ENCODE measurements at regions not wholly inside any gene's neighbourhood (a gene's known extent, or its start where the extent isn't known, plus 50 kb on each side); places are given as distances from the start of the nearest gene placed in this dataset.
"Not testable (repeated sequence)": the region's sequence is repeated elsewhere in the genome, so short reads cannot be mapped to it uniquely, and the experiment has no call there.

DNA sequence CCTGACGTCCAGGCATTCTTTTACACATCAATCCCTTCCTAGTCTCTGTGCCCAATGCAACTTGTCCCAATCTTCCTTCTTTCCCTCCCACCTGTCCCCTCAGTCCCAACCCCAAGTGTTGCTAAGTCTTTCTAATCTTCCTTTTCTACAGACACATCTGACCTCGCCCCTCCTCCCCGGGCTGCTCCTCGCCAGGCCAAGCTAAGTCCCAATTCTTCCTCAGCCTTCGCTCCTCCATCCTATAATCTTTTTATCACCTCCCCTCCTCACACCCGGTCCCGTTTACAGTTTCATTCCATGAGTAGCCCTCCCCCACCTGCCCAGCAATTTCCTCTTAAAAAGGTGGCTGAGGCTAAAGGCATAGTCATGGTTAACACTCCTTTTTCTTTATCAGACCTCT is 413.3 kb upstream of the ST8SIA4 start:
- DNase-seq = not testable (repeated sequence)

DNA sequence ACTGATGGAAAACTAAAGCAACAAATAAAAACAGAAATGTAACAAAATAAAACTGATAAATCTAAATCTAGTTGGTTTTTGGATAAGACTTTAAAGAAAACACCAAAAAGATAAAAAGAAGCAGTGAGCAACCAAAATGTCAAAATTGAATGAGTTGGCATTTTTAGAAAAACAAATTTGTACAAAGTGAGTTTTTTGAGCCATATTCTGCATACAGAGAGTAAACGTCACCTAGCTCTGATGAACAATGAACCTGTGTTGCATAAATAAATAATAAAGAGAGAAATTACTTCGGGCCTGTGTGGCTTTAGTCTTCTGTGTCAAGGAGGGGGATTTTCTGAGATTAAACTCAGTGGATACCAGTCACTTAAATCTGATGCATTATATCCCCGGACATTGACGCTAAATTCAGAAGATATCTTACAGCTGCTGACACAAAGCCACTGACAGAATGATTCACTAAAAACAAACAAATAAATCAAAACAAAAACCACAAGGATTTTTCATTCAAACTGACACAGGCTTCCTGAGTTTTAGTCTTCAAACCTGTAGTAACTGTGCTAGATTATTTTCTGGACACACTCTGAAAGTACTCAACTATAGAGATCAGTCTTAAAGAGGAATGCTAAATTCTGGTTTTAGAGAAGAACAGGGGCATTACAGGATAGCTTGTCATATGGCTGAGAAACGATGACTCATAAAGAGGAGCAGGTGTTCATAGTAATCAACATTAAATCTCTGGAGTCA is 403.5 kb upstream of the ST8SIA4 start:
- no peak for DNase-seq

DNA sequence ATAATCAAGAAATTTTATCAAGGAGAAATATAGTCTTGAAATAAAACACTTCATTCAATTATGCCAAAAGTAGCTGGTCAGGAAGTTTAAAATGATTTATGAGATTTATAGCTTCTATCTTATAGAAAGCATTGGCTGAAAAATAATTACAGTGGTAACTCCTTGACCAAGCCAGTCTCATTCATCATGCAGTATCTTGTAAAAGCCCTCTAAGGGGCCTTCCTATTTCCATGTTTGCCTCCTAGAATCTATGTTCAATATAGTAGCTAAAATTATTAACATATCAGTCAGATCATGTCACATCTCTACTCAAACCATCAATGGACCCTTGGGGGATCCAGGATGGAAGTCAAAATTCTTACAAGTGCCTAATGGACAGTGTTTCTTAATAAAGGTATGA is 393.4 kb upstream of the ST8SIA4 start:
- no peak for DNase-seq

DNA sequence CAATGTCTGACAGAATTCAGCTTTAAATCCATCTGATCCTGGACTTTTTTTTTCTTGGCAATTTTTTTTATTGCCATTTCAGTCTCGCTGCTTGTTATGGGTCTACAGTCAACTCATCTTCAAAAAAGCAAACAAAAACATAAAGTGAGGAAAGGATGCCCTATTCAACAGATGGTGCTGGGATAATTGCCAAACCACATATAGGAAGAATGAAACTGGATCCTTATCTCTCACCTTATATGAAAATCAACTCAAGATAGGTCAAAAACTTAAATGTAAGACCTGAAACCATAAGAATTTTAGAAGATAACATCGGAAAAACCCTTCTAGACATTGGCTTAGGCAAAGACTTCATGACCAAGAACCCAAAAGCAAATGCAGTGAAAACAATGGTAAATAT is 389.1 kb upstream of the ST8SIA4 start:
- no peak for DNase-seq

DNA sequence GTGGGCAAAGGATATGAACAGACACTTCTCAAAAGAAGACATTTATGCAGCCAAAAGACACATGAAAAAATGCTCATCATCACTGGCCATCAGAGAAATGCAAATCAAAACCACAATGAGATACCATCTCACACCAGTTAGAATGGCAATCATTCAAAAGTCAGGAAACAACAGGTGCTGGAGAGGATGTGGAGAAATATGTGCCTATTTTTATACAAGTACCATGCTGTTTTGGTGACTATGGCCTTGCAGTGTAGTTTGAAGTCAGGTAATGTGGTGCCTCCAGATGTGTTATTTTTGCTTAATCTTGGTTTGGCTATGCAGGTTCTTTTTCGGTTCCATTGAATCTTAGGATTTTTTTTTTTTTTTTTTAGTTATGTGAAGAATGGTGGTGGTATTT is 387.7 kb upstream of the ST8SIA4 start:
- DNase-seq = not testable (repeated sequence)

DNA sequence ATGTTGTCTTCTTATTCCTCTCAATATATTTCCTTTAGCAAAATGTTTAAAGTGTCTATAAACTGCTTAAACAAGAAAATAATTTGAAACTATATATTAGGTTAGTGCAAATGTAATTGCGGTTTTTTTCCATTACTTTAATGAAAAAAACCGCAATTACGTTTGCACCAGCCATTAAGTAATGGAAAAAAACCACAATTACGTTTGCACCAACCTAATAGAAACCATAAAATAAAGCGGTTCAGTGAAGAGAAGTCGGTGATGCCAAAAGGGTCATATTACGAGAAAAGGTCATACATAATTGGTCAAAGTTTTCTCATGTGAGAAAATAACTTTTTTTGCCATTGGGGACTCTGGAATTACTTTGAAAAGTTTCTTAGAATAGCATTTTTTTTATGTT is 385.6 kb upstream of the ST8SIA4 start:
- no peak for DNase-seq

DNA sequence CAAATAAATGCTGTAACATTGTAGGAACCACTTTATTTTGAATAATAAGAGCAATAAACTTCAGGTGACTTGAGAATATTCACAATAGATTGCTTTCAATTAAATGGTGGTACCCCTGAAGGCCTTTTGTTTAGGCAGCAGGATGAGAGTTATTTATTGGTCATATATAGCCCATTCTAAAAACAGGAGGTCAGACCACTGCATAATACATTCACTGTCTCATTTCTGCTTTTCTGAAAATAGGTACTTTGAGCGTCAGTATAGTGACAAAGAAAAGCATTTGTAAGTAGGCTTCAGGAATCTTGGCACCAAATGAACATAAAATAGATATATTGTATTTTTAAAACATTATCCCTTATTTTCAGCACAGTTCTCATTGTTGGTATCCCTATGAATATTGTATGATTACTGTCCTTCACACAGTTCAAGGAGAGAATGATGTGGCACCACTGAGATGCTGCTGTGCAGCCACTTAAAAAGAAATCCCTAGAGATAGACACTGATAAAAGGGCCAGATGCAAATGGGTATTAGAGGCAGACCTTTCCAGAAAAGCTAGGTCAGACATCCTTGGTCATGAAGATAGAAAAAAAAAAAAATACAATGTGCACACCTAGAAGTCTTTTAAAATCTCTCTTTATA is 381.8 kb upstream of the ST8SIA4 start:
- no peak for DNase-seq

DNA sequence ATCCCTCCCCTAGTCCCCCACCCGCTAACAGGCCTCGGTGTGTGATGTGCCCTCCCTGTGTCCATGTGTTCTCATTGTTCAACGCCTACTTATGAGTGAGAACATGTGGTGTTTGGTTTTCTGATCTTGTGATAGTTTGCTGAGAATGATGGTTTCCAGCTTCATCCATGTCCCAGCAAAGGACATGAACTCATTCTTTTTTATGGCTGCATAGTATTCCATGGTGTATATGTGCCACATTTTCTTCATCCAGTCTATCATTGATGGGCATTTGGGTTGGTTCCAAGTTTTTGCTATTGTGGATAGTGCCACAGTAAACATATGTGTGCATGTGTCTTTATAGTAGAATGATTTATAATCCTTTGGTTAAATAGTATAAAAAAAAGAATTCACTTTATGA is 380.9 kb upstream of the ST8SIA4 start:
- DNase-seq = not testable (repeated sequence)

DNA sequence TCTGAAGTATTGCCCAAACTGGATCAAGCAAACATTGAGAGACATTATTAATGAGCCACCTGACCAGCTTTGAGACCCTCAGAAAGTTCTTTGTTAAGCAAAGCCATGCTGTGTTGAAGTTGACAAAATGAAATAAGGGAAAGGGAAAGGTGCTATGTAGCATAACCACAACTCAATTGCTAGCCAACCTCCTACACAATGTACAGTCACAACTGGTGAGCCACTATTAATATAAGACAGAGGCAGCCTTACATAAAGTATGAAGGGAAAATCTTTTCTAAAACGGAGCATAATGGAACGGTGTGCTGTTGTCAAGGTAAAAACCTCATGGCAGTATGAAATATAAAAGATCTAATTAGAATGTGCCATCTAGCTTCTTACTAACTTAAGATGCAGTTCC is 375.8 kb upstream of the ST8SIA4 start:
- no peak for DNase-seq

DNA sequence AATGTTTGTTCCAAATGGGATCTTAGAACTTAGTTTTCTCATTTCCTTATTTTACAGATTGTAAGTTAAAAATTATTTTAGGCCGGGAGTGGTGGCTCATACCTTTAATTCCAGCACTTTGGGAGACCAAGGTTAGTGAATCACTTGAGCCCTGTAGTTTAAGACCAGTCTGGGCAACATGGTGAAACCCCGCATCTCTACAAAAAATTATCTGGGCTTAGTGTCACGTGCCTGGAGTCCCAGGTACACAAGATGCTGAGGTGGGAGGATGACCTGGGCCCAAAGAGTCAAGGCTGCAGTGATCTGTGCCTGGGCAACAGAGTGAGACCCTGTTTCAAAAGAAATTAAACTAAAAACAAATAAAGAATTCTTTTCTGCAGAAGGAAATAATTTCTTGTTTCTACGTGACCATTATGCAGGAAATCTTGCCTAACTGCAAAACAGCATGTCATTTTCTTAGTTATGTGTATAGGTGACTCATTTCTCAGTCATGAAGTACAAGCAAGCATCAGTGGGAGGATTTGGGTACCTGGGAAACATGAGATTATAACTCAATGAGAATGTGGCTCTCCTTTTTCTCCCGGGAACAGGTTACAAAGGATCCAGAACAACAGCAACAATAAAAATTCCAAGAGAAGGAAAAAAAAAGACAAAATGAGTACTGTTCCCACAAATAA is 375.1 kb upstream of the ST8SIA4 start:
- DNase-seq = no peak

DNA sequence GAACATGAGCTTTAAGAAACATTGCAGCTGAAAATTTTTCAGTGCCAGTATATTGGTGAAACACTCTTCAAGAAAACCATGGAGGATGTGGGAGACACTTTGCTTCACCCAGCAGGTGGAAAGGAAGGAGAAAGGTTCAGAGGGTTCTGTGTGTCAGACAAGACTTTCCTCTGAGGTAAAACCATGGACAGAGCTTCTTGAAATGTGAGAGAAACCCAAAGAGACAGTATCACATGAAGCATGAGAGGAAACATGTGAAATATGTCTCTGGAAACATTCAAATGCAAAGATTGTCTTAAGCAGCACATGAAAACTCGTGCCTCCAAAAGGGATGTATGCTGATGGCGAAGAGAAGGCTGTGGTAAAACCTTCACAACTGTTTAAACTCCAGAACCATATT is 368.9 kb upstream of the ST8SIA4 start:
- DNase-seq = no peak

DNA sequence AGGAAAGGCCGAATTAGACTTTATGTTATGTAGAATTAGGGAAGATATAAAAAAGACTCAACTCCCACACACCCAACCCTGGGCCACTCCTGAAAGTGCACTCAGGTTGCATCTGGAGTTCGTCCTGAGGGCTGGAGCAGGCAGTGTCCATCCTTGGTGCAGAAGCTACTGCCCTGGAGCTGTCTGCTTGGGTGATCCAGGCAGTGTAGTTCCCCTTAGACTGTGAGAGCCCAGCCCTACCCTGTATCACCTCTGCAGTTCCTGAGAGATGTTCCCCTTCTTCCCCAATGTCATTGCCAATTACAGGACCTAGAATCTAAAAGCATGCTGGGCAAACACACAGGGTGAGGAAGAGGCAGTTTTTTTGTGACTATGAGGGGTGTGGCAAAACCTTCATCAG is 368.3 kb upstream of the ST8SIA4 start:
- DNase-seq = no peak

DNA sequence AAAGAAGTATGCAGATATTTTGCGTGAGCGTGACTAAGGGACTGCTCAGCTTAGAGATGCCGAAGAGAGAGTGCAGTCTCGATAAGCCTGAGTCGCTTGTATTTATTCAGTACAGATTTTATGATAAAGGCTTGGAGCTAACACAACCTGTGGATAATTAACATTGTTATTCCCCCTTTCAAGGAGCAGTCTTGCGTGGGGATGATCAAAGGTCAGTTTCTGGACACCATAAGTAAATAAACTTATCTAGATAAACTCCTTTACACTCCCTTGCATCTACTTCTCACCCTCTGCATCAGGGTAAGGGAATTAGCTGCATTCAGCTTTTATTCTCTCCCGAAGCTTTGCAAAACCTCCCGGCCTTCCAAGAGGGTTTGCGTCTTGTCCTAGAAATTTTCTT is 357.8 kb upstream of the ST8SIA4 start:
- DNase-seq = no peak

DNA sequence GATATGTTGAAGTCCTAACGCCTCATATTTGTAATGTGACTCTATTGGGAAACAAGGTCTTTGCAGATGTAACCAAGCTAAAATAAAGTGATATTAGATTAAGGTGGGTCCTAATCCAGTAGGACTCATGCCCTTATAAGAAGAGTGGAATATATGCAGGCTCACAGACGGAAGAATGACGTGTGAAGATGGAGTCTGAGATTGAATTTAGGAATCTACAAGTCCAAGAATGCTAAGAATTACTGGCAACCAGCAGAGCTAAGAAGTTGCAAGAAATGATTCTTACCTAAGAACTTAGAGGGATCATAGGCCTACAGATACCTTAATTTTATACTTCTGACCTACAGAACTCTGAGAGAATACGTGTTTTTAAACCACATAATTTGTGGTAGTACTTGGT is 350.0 kb upstream of the ST8SIA4 start:
- no peak for DNase-seq

DNA sequence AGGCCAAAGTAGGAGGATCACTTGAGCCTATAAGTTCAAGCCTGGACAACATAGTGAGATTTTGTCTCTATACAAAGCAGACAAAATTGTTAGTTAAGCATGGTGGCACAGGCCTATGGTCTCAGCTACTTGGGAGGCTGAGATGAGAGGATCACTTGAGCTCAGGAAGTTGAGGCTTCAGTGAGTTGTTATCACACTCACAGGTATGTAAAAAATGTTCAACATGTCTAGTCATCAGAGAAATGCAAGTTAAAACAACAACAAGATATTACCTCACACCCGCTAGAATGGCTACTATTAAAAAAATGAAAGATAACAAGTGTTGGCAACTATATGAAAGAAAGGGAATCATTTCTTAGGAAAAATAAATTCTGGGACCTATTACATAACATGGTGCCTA is 341.5 kb upstream of the ST8SIA4 start:
- no peak for DNase-seq

DNA sequence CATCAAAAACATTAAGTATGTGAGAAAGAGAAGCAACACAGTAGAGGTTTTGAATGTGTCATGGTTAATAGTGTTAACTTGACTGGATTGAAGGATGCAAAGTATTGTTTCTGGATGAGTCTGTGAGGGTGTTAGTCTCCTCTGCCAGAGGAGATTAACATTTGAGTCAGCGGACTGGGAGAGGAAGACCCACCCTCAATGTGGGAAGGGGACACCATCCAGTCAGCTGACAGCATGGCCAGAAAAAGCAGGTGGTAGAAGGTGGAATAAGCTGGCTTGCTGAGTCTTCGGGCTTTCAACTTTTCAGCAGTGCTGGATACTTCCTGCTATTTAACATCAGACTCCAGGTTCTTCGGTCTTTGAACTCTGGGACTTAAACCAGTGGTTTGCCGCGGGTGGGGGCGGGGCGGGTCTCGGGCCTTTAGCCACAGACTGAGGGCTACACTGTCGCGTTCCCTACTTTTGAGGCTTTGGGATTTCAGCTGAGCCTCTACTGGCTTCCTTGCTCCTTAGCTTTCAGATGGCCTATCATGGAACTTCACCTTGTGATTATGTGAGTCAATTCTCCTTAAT is 309.9 kb upstream of the ST8SIA4 start:
- no peak for DNase-seq

DNA sequence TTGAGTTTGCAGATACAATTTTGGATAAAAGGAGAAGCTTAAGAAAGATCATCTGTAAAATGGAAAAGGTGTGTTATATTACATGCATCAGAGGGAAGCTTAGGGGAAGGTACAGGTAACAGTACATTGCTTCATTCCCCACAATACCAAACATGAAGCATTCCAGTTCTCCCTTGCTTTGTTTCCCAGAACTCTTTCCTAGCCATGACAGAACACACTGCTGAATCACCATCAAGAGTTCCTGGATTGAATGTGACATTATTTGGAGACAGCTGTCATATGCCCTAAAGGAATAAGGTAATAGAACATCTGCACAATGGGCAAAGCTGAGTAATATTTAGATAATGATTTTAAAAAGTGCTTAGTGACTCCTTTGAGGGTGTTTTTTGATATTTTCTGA is 303.5 kb upstream of the ST8SIA4 start:
- no peak for DNase-seq

DNA sequence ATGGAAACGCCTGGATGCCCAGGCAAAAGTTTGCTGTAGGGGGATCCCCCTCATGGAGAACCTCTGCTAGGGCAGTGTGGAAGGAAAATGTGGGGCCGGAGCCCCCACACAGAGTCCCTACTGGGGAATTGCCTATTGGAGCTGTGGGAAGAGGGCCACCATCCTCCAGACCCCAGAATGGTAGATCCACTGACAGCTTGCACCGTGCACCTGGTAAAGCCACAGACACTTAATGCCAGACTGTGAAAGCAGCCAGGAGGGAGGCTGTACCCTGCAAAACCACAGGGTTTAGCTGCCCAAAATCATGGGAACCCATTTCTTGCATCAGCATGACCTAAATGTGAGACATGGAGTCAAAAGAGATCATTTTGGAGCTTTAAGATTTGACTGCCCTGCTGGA is 302.0 kb upstream of the ST8SIA4 start:
- not testable (repeated sequence) for DNase-seq

DNA sequence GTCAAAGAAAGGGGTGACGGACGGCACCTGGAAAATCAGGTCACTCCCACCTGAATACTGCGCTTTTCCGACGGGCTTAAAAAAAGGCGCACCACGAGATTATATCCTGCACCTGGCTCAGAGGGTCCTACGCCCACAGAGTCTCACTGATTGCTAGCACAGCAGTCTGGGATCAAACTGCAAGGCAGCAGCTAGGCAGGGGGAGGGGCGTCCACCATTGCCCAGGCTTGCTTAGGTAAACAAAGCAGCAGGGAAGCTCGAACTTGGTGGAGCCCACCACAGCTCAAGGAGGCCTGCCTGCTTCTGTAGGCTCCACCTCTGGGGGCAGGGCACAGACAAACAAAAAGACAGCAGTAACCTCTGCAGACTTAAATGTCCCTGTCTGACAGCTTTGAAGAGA is 277.3 kb upstream of the ST8SIA4 start:
- not testable (repeated sequence) for DNase-seq

DNA sequence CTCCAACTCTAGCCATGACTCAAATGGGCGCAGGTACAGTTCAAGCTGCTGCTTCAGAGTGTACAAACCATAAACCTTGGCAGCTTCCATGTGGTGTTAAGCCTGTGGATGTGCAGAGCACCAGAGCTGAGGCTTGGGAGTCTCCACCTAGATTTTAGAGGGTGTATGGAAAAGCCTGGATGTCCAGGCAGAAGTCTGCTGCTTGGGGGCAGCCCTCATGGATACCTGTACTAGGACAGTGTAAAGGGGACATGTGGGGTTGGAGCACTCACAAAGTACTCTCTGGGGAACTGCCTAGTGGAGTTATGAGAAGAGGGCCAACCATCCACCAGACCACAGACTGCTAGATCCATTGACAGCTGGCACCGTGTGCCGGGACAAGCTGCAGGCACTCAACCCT is 273.5 kb upstream of the ST8SIA4 start:
- DNase-seq = no peak

DNA sequence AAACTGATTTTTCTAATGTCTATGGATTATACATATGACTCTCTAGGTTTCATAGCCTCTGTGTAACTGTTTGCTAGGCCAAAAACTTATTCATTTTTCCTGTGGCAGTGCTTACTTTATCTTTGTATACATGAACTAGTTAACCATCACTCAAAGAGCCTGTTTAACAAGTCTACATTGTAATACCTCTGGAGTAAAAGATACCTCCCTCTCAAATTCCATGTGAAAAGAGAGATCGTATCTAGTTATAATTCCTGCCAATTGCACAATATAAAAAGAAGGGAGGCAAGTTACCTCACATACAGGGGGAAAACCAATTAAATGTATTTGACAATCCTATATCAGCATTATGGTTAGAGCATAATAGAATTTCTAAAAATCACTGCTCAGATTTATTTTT is 271.9 kb upstream of the ST8SIA4 start:
- no peak for DNase-seq

DNA sequence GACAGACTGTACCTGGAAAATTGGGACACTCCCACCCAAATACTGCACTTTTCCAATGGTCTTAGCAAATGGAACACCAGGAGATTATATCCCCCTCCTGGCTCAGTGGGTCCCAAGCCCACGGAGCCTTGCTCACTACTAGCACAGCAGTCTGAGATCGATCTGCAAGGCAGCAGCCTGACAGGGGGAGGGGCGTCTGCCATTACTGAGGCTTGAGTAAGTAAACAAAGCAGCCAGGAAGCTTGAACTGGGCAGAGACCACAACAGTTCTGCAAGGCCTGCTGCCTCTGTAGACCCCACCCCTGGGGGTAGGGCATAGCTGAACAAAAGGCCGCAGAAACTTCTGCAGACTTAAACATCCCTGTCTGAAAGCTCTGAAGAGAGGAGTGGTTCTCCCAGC is 260.0 kb upstream of the ST8SIA4 start:
- no peak for DNase-seq

DNA sequence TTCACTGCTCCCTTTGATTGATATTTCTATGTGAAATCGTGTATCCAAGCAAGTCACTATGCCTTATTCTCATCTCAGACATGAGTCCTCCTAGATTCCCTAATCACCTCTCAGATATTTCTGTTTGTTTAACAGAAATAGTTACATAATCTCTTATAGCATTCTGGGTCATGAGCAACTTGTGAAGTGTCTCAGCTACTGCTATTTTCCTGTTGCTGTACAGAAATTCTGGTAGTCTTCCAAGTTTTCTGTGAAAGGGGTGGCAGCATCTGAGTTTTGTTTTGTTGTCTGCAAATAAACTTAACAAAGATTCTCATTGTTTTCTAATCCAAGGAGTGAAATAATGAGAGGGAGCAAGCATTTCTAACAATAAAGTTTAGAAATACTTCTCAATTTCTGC is 256.9 kb upstream of the ST8SIA4 start:
- no peak for DNase-seq

DNA sequence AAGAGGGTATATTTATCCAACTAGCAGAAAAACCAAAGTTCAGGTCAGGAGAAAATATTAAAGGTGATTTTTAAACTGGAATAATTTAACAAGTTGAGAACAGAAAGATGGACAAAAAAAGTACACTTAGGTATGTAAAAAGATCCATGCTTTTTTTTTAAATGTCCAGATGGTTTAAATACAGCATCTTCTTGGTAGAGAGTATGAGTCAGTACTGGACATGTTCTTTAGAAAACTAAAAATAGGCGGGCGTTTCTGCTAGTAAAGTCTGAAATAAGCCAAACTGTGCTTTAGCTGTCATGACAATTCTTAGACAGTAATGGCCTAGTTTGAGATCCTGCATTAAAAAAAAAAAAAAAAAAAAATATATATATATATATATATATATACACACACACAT is 255.9 kb upstream of the ST8SIA4 start:
- DNase-seq = no peak
